Progenitor cell of endocrine pancreas (in vitro differentiated cells): ENCODE measurements at regions not wholly inside any gene's neighbourhood (a gene's known extent, or its start where the extent isn't known, plus 50 kb on each side); places are given as distances from the start of the nearest gene placed in this dataset.

Source experiments
- DNase-seq: peaks from one replicate; pipeline ENCODE4 v3.0.0; 2021; ENCODE audit warnings: low spot score; ENCODE audit not compliant: unreplicated experiment
- H3K27ac Mint-ChIP-seq: 2 replicates; pipeline ENCODE4 v1.8.0; 2021; ENCODE audit warnings: mild to moderate bottlenecking, moderate library complexity, mixed read lengths
- H3K27me3 Mint-ChIP-seq: 2 replicates; pipeline ENCODE4 v1.8.0; 2021; ENCODE audit warnings: mixed read lengths
- H3K36me3 Mint-ChIP-seq: 2 replicates; pipeline ENCODE4 v1.8.0; 2022; ENCODE audit warnings: mixed read lengths; ENCODE audit not compliant: insufficient read depth
- H3K4me1 Mint-ChIP-seq: 2 replicates; pipeline ENCODE4 v1.8.0; 2021; ENCODE audit warnings: low read depth, mixed read lengths
- H3K4me3 Mint-ChIP-seq: 2 replicates; pipeline ENCODE4 v1.8.0; 2021; ENCODE audit warnings: low read depth, mild to moderate bottlenecking, moderate library complexity, mixed read lengths
- H3K9me3 Mint-ChIP-seq: 2 replicates; pipeline ENCODE4 v1.8.0; 2021; ENCODE audit warnings: low read depth, mixed read lengths
- TF ChIP-seq, protein P1 (sequence below): fragments of 200-600 bp; sonication (generic); IDR thresholded peaks from one replicate; pipeline ENCODE4 v1.5.0; 2021; ENCODE audit warnings: antibody characterized with exemption, mild to moderate bottlenecking; ENCODE audit not compliant: unreplicated experiment

DNA sequence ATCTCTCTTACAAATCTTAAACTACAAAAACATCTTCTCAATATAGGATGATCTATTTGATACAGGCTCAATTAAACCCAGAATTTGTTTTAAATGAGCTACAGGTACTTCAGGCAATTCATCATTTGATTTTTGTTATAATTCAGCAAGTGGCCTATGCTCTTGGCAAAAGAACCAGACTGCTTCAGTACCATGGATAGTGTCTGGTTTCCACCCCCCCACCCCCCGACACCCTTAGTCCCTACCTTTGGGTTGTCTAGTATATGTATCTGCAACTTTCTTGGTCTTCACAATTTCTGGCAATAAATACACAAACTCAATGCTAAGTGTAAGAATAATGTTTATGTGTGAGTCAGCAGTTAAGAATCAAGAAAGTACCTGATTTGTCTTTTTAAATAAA is 97.3 kb upstream of the API5 start:
- Mint-ChIP-seq H3K27me3 (no peaks in the 10 kb centered on the region), H3K4me3 (no peak overlapping the region), H3K9me3 (peaks cover 27% of the 10 kb centered on the region), H3K27ac (no peak overlapping the region), H3K36me3 (no peaks in the 10 kb centered on the region), H3K4me1 (no peaks in the 10 kb centered on the region)
- TF ChIP-seq, protein P1, sequence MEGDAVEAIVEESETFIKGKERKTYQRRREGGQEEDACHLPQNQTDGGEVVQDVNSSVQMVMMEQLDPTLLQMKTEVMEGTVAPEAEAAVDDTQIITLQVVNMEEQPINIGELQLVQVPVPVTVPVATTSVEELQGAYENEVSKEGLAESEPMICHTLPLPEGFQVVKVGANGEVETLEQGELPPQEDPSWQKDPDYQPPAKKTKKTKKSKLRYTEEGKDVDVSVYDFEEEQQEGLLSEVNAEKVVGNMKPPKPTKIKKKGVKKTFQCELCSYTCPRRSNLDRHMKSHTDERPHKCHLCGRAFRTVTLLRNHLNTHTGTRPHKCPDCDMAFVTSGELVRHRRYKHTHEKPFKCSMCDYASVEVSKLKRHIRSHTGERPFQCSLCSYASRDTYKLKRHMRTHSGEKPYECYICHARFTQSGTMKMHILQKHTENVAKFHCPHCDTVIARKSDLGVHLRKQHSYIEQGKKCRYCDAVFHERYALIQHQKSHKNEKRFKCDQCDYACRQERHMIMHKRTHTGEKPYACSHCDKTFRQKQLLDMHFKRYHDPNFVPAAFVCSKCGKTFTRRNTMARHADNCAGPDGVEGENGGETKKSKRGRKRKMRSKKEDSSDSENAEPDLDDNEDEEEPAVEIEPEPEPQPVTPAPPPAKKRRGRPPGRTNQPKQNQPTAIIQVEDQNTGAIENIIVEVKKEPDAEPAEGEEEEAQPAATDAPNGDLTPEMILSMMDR, result no peak
- DNase-seq, result no peak

DNA sequence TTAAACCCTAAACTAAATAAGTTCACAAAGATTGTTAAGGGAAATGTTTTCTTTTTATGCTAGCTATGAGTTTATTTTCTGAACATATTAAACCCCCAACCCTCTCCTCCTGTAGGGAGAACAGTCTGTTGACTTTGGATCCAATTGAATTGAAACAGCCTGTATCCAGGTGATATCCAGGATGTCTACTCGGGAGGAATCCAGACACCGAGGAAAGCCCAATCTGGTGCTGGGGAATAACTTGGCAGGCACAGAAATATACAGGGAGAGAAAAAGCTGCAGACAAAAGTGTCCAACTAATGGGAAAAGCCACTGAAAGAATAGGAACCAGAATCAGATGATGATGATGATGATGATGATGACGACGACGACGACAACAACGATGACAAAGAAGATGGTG is 93.9 kb upstream of the API5 start:
- no peak for DNase-seq
- no peak overlapping the region for H3K27ac Mint-ChIP-seq
- H3K4me1 Mint-ChIP-seq, result no peaks in the 10 kb centered on the region
- no peaks in the 10 kb centered on the region for H3K27me3 Mint-ChIP-seq
- H3K9me3 Mint-ChIP-seq, result peaks cover 9% of the 10 kb centered on the region
- H3K36me3 Mint-ChIP-seq, result no peaks in the 10 kb centered on the region
- H3K4me3 Mint-ChIP-seq, result no peak overlapping the region
- TF ChIP-seq, protein P1, result no peak

DNA sequence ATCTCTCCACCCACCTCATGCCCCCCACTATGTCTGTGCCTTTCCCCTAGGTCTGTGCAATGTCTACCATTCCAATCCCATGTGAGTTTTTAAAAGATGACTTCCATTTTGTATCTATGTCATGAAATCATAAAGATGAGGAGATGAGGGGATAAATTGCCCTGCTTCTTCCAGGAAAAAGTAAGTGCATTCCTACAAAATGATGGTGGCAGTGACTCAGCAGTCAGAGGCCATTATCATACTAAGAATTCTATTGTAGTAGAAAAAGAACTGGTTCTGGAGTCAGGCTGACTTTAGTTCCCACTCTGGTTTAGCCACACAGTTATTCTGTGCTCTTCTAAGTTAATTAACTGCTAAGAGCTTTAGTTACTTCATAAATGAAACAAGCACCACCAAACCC is 89.6 kb upstream of the API5 start:
- DNase-seq, result no peak
- Mint-ChIP-seq H3K36me3 (no peaks in the 10 kb centered on the region), H3K4me1 (no peaks in the 10 kb centered on the region), H3K4me3 (no peak overlapping the region), H3K27me3 (no peaks in the 10 kb centered on the region), H3K27ac (no peak overlapping the region), H3K9me3 (peaks cover 11% of the 10 kb centered on the region)
- TF ChIP-seq, protein P1, result no peak

DNA sequence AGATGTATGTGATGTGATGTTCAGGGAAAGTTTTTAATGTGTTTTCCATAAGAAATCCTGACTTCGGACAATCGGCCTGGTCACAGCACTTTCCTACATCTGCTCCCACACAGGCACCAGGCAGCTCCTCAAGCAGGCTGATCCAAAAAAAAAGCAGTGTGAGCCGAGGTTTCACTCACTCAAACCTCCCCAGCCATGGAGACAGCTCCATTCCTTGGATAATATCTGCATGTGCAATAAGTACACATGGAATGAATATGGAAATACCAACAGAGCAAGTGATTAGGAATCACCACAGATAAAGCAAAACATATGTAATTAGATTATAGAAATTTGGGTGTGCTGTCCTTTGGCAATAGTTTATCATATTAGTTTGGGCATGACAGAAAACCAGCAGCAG is 88.8 kb upstream of the API5 start:
- Mint-ChIP-seq H3K9me3 (peaks cover 11% of the 10 kb centered on the region), H3K27ac (no peak overlapping the region), H3K27me3 (no peaks in the 10 kb centered on the region), H3K4me3 (no peak overlapping the region), H3K36me3 (no peaks in the 10 kb centered on the region), H3K4me1 (no peaks in the 10 kb centered on the region)
- TF ChIP-seq, protein P1, result no peak
- DNase-seq, result no peak

DNA sequence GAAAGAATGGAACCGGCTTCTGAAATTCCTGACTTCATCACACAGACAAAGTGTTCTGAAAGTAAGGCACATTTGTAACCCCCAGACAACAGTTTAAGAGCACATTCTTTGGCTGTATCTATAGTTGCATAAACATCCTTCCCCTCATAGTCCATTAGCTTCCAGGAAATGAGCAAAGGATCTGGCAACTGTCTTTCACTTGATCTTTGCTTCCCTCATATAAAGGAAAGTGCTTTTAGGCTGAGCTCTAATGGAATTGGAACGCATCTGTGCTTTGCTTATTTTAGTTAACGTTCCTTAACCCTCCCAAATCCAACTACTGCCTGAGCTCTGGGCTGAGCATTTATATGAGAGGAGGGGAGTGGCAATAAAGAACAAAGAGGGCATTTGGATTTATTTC is 76.9 kb upstream of the API5 start:
- Mint-ChIP-seq H3K27ac (no peak overlapping the region), H3K9me3 (peaks cover 35% of the 10 kb centered on the region), H3K4me1 (peaks cover 7% of the 10 kb centered on the region), H3K27me3 (no peaks in the 10 kb centered on the region), H3K36me3 (peaks cover 3% of the 10 kb centered on the region), H3K4me3 (no peak overlapping the region)
- TF ChIP-seq, protein P1, result no peak
- no peak for DNase-seq
